Activated CD4-positive, alpha-beta memory T cell treated with anti-CD3 and anti-CD28 coated beads for 36 hours (primary cell): ENCODE measurements at regions not wholly inside any gene's neighbourhood (a gene's known extent, or its start where the extent isn't known, plus 50 kb on each side); places are given as distances from the start of the nearest gene placed in this dataset.

Experiments used
- CTCF ChIA-PET: fragments of 350-600 bp; sonication (Branson Sonifier 250); formaldehyde crosslinking; loops from one replicate; lab custom pipeline; 2021; ENCODE audit warnings: antibody characterized with exemption, inconsistent platforms; lab: Charles Lee
- POLR2A ChIA-PET: fragments of 350-600 bp; sonication (Branson Sonifier 250); formaldehyde crosslinking; loops from one replicate; lab custom pipeline; 2021; ENCODE audit warnings: antibody characterized with exemption; lab: Charles Lee
- DNase-seq: peaks from one replicate; pipeline ENCODE4 v3.0.0-alpha.2; 2020
- H3K27ac Mint-ChIP-seq: one replicate; pipeline ENCODE4 v1.8.0; 2021; ENCODE audit warnings: mixed read lengths
- H3K27me3 Mint-ChIP-seq: one replicate; pipeline ENCODE4 v1.8.0; 2021; ENCODE audit warnings: mixed read lengths
- H3K36me3 Mint-ChIP-seq: one replicate; pipeline ENCODE4 v1.8.0; 2021; ENCODE audit warnings: mixed read lengths
- H3K4me1 Mint-ChIP-seq: one replicate; pipeline ENCODE4 v1.8.0; 2021; ENCODE audit warnings: low read depth, mixed read lengths
- H3K4me3 Mint-ChIP-seq: one replicate; pipeline ENCODE4 v1.8.0; 2021; ENCODE audit warnings: mild to moderate bottlenecking, mixed read lengths
- H3K9me3 Mint-ChIP-seq: one replicate; pipeline ENCODE4 v1.8.0; 2021; ENCODE audit warnings: mixed read lengths
- intact Hi-C: fragments of 100-400 bp; cut with micrococcal nuclease; formaldehyde crosslinking; loops from one replicate; pipeline ENCODE4 v1.15.1; 2023

- no peaks in the 10 kb centered on the region for H3K36me3 Mint-ChIP-seq
- POLR2A ChIA-PET, result no interaction called here
These were observed 1050.7 kb upstream of the RBFOX1 start for GRCh38 chr16:6281994-6282393.

GRCh38 chr16:6281274-6281673 is 1051.4 kb upstream of the RBFOX1 start:
- ChIA-PET POLR2A (no interaction called here), CTCF (no interaction called here)
- no peaks in the 10 kb centered on the region for H3K4me1 Mint-ChIP-seq
- H3K27ac Mint-ChIP-seq, result no peak overlapping the region
- intact Hi-C loops, result no loop called here
- no peak overlapping the region for H3K4me3 Mint-ChIP-seq
- H3K9me3 Mint-ChIP-seq, result peaks cover 18% of the 10 kb centered on the region
- DNase-seq, result no peak
- no peaks in the 10 kb centered on the region for H3K27me3 Mint-ChIP-seq
- no peaks in the 10 kb centered on the region for H3K36me3 Mint-ChIP-seq

More at GRCh38 chr16:6281994-6282393, 1050.7 kb upstream of the RBFOX1 start:
- Mint-ChIP-seq H3K9me3 (peaks cover 18% of the 10 kb centered on the region), H3K4me1 (no peaks in the 10 kb centered on the region), H3K4me3 (no peak overlapping the region), H3K27ac (no peak overlapping the region), H3K27me3 (no peaks in the 10 kb centered on the region)
- intact Hi-C loops, result no loop called here
- CTCF ChIA-PET, result no interaction called here
- DNase-seq, result no peak

GRCh38 chr16:6280055-6280454 is 1052.6 kb upstream of the RBFOX1 start:
- Mint-ChIP-seq H3K27me3 (no peaks in the 10 kb centered on the region), H3K4me1 (no peaks in the 10 kb centered on the region), H3K9me3 (peaks cover 15% of the 10 kb centered on the region), H3K36me3 (no peaks in the 10 kb centered on the region), H3K4me3 (no peak overlapping the region), H3K27ac (no peak overlapping the region)
- ChIA-PET POLR2A (no interaction called here), CTCF (no interaction called here)
- no peak for DNase-seq
- intact Hi-C loops, result no loop called here

- H3K4me3 Mint-ChIP-seq, result no peak overlapping the region
- no peaks in the 10 kb centered on the region for H3K27me3 Mint-ChIP-seq
- peaks cover 17% of the 10 kb centered on the region for H3K9me3 Mint-ChIP-seq
- CTCF ChIA-PET, result no interaction called here
- POLR2A ChIA-PET, result no interaction called here
- H3K4me1 Mint-ChIP-seq, result no peaks in the 10 kb centered on the region
- intact Hi-C loops, result no loop called here
- no peak for DNase-seq
- no peaks in the 10 kb centered on the region for H3K36me3 Mint-ChIP-seq
- H3K27ac Mint-ChIP-seq, result no peak overlapping the region
These were observed 1053.4 kb upstream of the RBFOX1 start for GRCh38 chr16:6279286-6279685.

- intact Hi-C loops, result no loop called here
These were observed 1058.3 kb upstream of the RBFOX1 start for GRCh38 chr16:6274351-6274750.

GRCh38 chr16:6267682-6268081 is 1065.0 kb upstream of the RBFOX1 start:
- CTCF ChIA-PET, result no interaction called here
- H3K4me3 Mint-ChIP-seq, result no peak overlapping the region
- no peak overlapping the region for H3K27ac Mint-ChIP-seq
- peaks cover 17% of the 10 kb centered on the region for H3K9me3 Mint-ChIP-seq
- DNase-seq, result no peak
- H3K4me1 Mint-ChIP-seq, result no peaks in the 10 kb centered on the region
- no peaks in the 10 kb centered on the region for H3K36me3 Mint-ChIP-seq
- POLR2A ChIA-PET, result no interaction called here
- H3K27me3 Mint-ChIP-seq, result no peaks in the 10 kb centered on the region
- intact Hi-C loops, result no loop called here

More at GRCh38 chr16:6274351-6274750, 1058.3 kb upstream of the RBFOX1 start:
- H3K4me3 Mint-ChIP-seq, result no peak overlapping the region
- CTCF ChIA-PET, result no interaction called here
- peaks cover 13% of the 10 kb centered on the region for H3K9me3 Mint-ChIP-seq
- H3K4me1 Mint-ChIP-seq, result no peaks in the 10 kb centered on the region
- POLR2A ChIA-PET, result no interaction called here
- no peak for DNase-seq
- H3K27me3 Mint-ChIP-seq, result no peaks in the 10 kb centered on the region
- no peak overlapping the region for H3K27ac Mint-ChIP-seq
- H3K36me3 Mint-ChIP-seq, result no peaks in the 10 kb centered on the region

- ChIA-PET CTCF (no interaction called here), POLR2A (no interaction called here)
- H3K4me3 Mint-ChIP-seq, result no peak overlapping the region
- peaks cover 20% of the 10 kb centered on the region for H3K9me3 Mint-ChIP-seq
- H3K36me3 Mint-ChIP-seq, result no peaks in the 10 kb centered on the region
- H3K4me1 Mint-ChIP-seq, result no peaks in the 10 kb centered on the region
- no peak overlapping the region for H3K27ac Mint-ChIP-seq
- H3K27me3 Mint-ChIP-seq, result no peaks in the 10 kb centered on the region
- intact Hi-C loops, result no loop called here
- no peak for DNase-seq
These were observed 1065.9 kb upstream of the RBFOX1 start for GRCh38 chr16:6266703-6267102.

- ChIA-PET POLR2A (no interaction called here), CTCF (no interaction called here)
- no peaks in the 10 kb centered on the region for H3K27me3 Mint-ChIP-seq
- no peak overlapping the region for H3K4me3 Mint-ChIP-seq
- H3K4me1 Mint-ChIP-seq, result no peaks in the 10 kb centered on the region
- intact Hi-C loops, result no loop called here
- peaks cover 20% of the 10 kb centered on the region for H3K9me3 Mint-ChIP-seq
- H3K27ac Mint-ChIP-seq, result no peak overlapping the region
- no peak for DNase-seq
- H3K36me3 Mint-ChIP-seq, result no peaks in the 10 kb centered on the region
These were observed 1066.7 kb upstream of the RBFOX1 start for GRCh38 chr16:6265968-6266367.

GRCh38 chr16:6258056-6258455 is 1074.6 kb upstream of the RBFOX1 start:
- DNase-seq, result no peak
- H3K27me3 Mint-ChIP-seq, result no peaks in the 10 kb centered on the region
- ChIA-PET POLR2A (no interaction called here), CTCF (no interaction called here)
- no peak overlapping the region for H3K27ac Mint-ChIP-seq
- H3K36me3 Mint-ChIP-seq, result no peaks in the 10 kb centered on the region
- intact Hi-C loops, result no loop called here
- no peaks in the 10 kb centered on the region for H3K4me1 Mint-ChIP-seq
- peaks cover 31% of the 10 kb centered on the region for H3K9me3 Mint-ChIP-seq
- no peak overlapping the region for H3K4me3 Mint-ChIP-seq

GRCh38 chr16:6252541-6252940 is 1080.1 kb upstream of the RBFOX1 start:
- Mint-ChIP-seq H3K9me3 (peaks cover 27% of the 10 kb centered on the region), H3K27me3 (no peaks in the 10 kb centered on the region), H3K4me3 (no peak overlapping the region), H3K4me1 (no peaks in the 10 kb centered on the region), H3K27ac (no peak overlapping the region), H3K36me3 (no peaks in the 10 kb centered on the region)
- ChIA-PET CTCF (no interaction called here), POLR2A (no interaction called here)
- intact Hi-C loops, result no loop called here
- no peak for DNase-seq

GRCh38 chr16:6250511-6250910 is 1082.1 kb upstream of the RBFOX1 start:
- H3K36me3 Mint-ChIP-seq, result no peaks in the 10 kb centered on the region
- peaks cover 21% of the 10 kb centered on the region for H3K9me3 Mint-ChIP-seq
- H3K27ac Mint-ChIP-seq, result no peak overlapping the region
- ChIA-PET POLR2A (no interaction called here), CTCF (no interaction called here)
- no peak for DNase-seq
- intact Hi-C loops, result no loop called here
- H3K27me3 Mint-ChIP-seq, result no peaks in the 10 kb centered on the region
- H3K4me3 Mint-ChIP-seq, result no peak overlapping the region
- H3K4me1 Mint-ChIP-seq, result no peaks in the 10 kb centered on the region

- DNase-seq, result no peak
- H3K27ac Mint-ChIP-seq, result no peak overlapping the region
- no peaks in the 10 kb centered on the region for H3K4me1 Mint-ChIP-seq
- no peaks in the 10 kb centered on the region for H3K27me3 Mint-ChIP-seq
- H3K9me3 Mint-ChIP-seq, result peaks cover 17% of the 10 kb centered on the region
- no peaks in the 10 kb centered on the region for H3K36me3 Mint-ChIP-seq
- POLR2A ChIA-PET, result no interaction called here
- CTCF ChIA-PET, result no interaction called here
- no peak overlapping the region for H3K4me3 Mint-ChIP-seq
- intact Hi-C loops, result no loop called here
These were observed 1082.8 kb upstream of the RBFOX1 start for GRCh38 chr16:6249863-6250262.

- Mint-ChIP-seq H3K36me3 (no peaks in the 10 kb centered on the region), H3K4me1 (no peaks in the 10 kb centered on the region), H3K27ac (no peak overlapping the region), H3K4me3 (no peak overlapping the region), H3K27me3 (no peaks in the 10 kb centered on the region), H3K9me3 (peaks cover 17% of the 10 kb centered on the region)
- intact Hi-C loops, result no loop called here
- CTCF ChIA-PET, result interaction anchor here (0.7 kb wide), 1 partner anchor 16 kb away, joined by 3 read pairs; no protein-coding TSS in a partner anchor
- POLR2A ChIA-PET, result no interaction called here
- DNase-seq, result no peak
These were observed 1084.4 kb upstream of the RBFOX1 start for GRCh38 chr16:6248199-6248598.
